ENCODE measurements at regions not wholly inside any gene's neighbourhood (a gene's known extent, or its start where the extent isn't known, plus 50 kb on each side); places are given as distances from the start of the nearest gene placed in this dataset.

DNA sequence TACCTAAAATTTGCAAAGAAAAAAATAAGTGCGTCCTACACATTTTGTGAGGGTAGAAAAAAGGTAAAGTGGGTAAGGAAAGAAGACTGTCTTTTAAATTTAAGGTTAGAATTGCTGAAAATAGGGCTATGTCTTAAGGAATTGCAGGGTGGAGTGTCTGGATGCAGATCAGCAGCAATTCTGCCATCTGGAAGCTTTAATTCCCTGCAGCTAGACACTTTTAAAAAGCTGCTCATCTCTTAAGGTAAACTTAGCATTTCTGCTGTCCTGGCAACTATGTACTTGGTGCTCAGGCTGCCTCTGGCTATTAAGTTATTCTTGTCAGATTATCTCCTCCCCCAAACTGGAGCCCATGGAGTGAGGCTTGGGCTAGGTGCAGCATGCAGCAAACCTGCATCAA, 420.2 kb downstream of the SI start:
- H3K4me3 ChIP-seq (replicated peaks in 1 of 3; ENCODE audit: insufficient read depth in 1 of 3, low read depth in 1 of 3, low read length in 3 of 3) = no peak overlapping the region
- no peaks in the 10 kb centered on the region for H3K36me3 ChIP-seq (ENCODE audit: control insufficient read depth in 2 of 2, extremely low read depth in 1 of 2, insufficient read depth in 2 of 2, low read length in 2 of 2)
- TF ChIP-seq, protein P1, sequence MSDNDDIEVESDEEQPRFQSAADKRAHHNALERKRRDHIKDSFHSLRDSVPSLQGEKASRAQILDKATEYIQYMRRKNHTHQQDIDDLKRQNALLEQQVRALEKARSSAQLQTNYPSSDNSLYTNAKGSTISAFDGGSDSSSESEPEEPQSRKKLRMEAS (IDR thresholded peaks at IDR 0.05; ENCODE audit: insufficient read depth, insufficient read length) = no peak
- TF ChIP-seq POLR2A (IDR thresholded peaks at IDR 0.05; ENCODE audit: low read depth, low read length) = no peak
- no peak for TF ChIP-seq JUN (IDR thresholded peaks at IDR 0.05; ENCODE audit: borderline replicate concordance, insufficient read depth, insufficient read length, low read depth)
- no peak for TF ChIP-seq FOS (IDR thresholded peaks at IDR 0.05; ENCODE audit: borderline replicate concordance, insufficient read depth, low read length)
- TF ChIP-seq GATA2 (IDR thresholded peaks at IDR 0.05; ENCODE audit: insufficient read depth, insufficient read length, low read depth, low read length) = no peak
- TF ChIP-seq POLR2AphosphoS5 (IDR thresholded peaks at IDR 0.05; ENCODE audit: insufficient read depth, low read depth, low read length) = no peak
- no peak for TF ChIP-seq MYC (IDR thresholded peaks at IDR 0.05; ENCODE audit: low read depth, low read length)
- no peak for TF ChIP-seq EZH2 (IDR thresholded peaks at IDR 0.05; ENCODE audit: borderline replicate concordance, low read depth, low read length, severe bottlenecking)
- TF ChIP-seq CTCF (IDR thresholded peaks at IDR 0.05; ENCODE audit: extremely low read depth in 1 of 2, insufficient read depth in 1 of 2, low read depth in 1 of 2, low read length in 2 of 2) = no peak
- DNase-seq (ENCODE audit: low read depth, low spot score) = no peak
- intact Hi-C loops (cut with micrococcal nuclease) = no loop called here
- ChIA-PET CTCF (no interaction called here), POLR2A (no interaction called here)
- dilution Hi-C loops (cut with MboI; ENCODE audit: extremely low pct_ligation_motif_present, low sequenced_read_pairs) = no loop called here
- no peaks in the 10 kb centered on the region for H3K4me1 ChIP-seq (ENCODE audit: control insufficient read depth, extremely low read depth, insufficient read depth, low read length)
- H3K79me2 ChIP-seq (ENCODE audit: control insufficient read depth, insufficient read depth, low read length) = no peaks in the 10 kb centered on the region
- no peak overlapping the region for H3K9ac ChIP-seq (replicated peaks; ENCODE audit: extremely low read depth, insufficient read depth, low read length)
- no peaks in the 10 kb centered on the region for H3K9me1 ChIP-seq (replicated peaks; ENCODE audit: control insufficient read depth, extremely low read depth, insufficient read depth, low read length)
- no peaks in the 10 kb centered on the region for H3K9me3 ChIP-seq (replicated peaks; ENCODE audit: control insufficient read depth, insufficient read depth, low read length)
- H3K27me3 ChIP-seq (ENCODE audit: control insufficient read depth in 2 of 2, insufficient read depth in 2 of 2, low read length in 2 of 2) = no peaks in the 10 kb centered on the region
- no TSS peak for BruUV-seq (replicated peaks)
- H4K20me1 ChIP-seq (replicated peaks; ENCODE audit: control insufficient read depth, extremely low read depth, insufficient read depth, low read length) = no peaks in the 10 kb centered on the region
- no peak overlapping the region for H2AFZ ChIP-seq (ENCODE audit: low read depth, low read length)
- FAIRE-seq = no peak
- H3K27ac ChIP-seq (ENCODE audit: insufficient read depth, low read depth, low read length) = no peak overlapping the region
- no peak overlapping the region for H3K4me2 ChIP-seq (ENCODE audit: insufficient read depth, low read length)

All from endothelial cell of umbilical vein (primary cell).